IMR-90 (cell line): ENCODE measurements at regions not wholly inside any gene's neighbourhood (a gene's known extent, or its start where the extent isn't known, plus 50 kb on each side); places are given as distances from the start of the nearest gene placed in this dataset.

ENCODE experiments used
- BHLHE40 ChIP-seq: fragments of 150-350 bp; IDR thresholded peaks from 2 replicates; pipeline ENCODE4 v1.6.1; 2016; ENCODE audit warnings: mild to moderate bottlenecking, low read depth, low read length
- CEBPB ChIP-seq: IDR thresholded peaks from 2 replicates; pipeline ENCODE4 v1.6.1; 2012; ENCODE audit warnings: low read depth, low read length, improper control_type of control experiment
- CHD1 ChIP-seq: IDR thresholded peaks from 2 replicates; pipeline ENCODE4 v1.6.1; 2012; ENCODE audit warnings: low read depth, low read length, improper control_type of control experiment
- CTCF ChIP-seq: conservative IDR thresholded peaks from 2 replicates; pipeline ENCODE4 v1.5.1; 2012; ENCODE audit warnings: mild to moderate bottlenecking, low read depth, low read length, improper control_type of control experiment
- ELK1 ChIP-seq: fragments of 150-350 bp; IDR thresholded peaks from 2 replicates; pipeline ENCODE4 v1.6.1; 2016; ENCODE audit warnings: low read depth, mild to moderate bottlenecking, low read length, moderate library complexity, borderline replicate concordance
- FOS ChIP-seq: fragments of 150-350 bp; IDR thresholded peaks from 2 replicates; pipeline ENCODE4 v1.6.1; 2016; ENCODE audit warnings: low read depth, low read length
- MXI1 ChIP-seq: IDR thresholded peaks from 2 replicates; pipeline ENCODE4 v1.6.1; 2012; ENCODE audit warnings: low read depth, mild to moderate bottlenecking, low read length, moderate library complexity, borderline replicate concordance
- POLR2A ChIP-seq: IDR thresholded peaks from 2 replicates; pipeline ENCODE4 v1.6.1; 2012; ENCODE audit warnings: mild to moderate bottlenecking, low read depth, low read length
- RCOR1 ChIP-seq: IDR thresholded peaks from 2 replicates; pipeline ENCODE4 v1.6.1; 2012; ENCODE audit warnings: mild to moderate bottlenecking, low read length, improper control_type of control experiment; ENCODE audit not compliant: insufficient replicate concordance
- SMC3 ChIP-seq: fragments of 150-350 bp; IDR thresholded peaks from 2 replicates; pipeline ENCODE4 v1.6.1; 2016; ENCODE audit warnings: low read depth, mild to moderate bottlenecking, antibody characterized with exemption, low read length, moderate library complexity
- USF2 ChIP-seq: fragments of 150-350 bp; IDR thresholded peaks from 2 replicates; pipeline ENCODE4 v1.6.1; 2017; ENCODE audit warnings: mild to moderate bottlenecking, antibody characterized with exemption, low read length, low read depth

DNA sequence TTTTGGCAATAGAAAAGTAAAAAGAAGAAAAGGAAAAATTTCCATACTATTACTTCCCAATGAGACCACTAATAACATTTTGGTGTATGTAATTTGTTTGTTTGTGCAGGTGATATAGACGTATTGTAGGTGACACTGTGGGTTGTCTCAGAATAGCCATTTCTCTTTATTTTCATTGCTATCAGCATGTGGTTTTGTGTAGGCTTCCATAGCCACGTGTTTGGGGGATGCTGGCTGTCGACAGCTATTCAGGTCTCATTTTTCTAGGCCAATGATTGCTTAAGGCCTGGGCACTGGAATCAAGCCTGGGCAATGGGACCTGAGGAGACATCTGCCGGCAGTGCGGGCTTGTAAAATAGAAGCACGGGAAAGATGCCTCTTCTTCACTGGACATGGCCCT lies 71.0 kb upstream of the KCTD1 start:
- TF ChIP-seq CTCF (no peak), POLR2A (no peak), CHD1 (no peak), BHLHE40 (no peak), CEBPB (no peak), USF2 (no peak), MXI1 (no peak), ELK1 (no peak), SMC3 (no peak), FOS (no peak), RCOR1 (no peak)
